AG09309 (cell line): ENCODE measurements at regions not wholly inside any gene's neighbourhood (a gene's known extent, or its start where the extent isn't known, plus 50 kb on each side); places are given as distances from the start of the nearest gene placed in this dataset.

Source experiments
- DNase-seq: peaks from one replicate; pipeline ENCODE4 v3.0.0-alpha.2; 2010; ENCODE audit warnings: low read depth
- H3K4me3 ChIP-seq: 2 replicates; pipeline ENCODE4 v1.5.1; 2011; ENCODE audit warnings: mild to moderate bottlenecking, low read depth, low read length, moderate library complexity; ENCODE audit not compliant: control insufficient read depth
- TF ChIP-seq, protein P1 (sequence below): IDR thresholded peaks from 2 replicates; pipeline ENCODE4 v1.5.1; 2011; ENCODE audit warnings: mild to moderate bottlenecking, low read depth, low read length, inconsistent platforms; ENCODE audit not compliant: insufficient read depth, control insufficient read depth; ENCODE audit errors: missing control alignments

DNA sequence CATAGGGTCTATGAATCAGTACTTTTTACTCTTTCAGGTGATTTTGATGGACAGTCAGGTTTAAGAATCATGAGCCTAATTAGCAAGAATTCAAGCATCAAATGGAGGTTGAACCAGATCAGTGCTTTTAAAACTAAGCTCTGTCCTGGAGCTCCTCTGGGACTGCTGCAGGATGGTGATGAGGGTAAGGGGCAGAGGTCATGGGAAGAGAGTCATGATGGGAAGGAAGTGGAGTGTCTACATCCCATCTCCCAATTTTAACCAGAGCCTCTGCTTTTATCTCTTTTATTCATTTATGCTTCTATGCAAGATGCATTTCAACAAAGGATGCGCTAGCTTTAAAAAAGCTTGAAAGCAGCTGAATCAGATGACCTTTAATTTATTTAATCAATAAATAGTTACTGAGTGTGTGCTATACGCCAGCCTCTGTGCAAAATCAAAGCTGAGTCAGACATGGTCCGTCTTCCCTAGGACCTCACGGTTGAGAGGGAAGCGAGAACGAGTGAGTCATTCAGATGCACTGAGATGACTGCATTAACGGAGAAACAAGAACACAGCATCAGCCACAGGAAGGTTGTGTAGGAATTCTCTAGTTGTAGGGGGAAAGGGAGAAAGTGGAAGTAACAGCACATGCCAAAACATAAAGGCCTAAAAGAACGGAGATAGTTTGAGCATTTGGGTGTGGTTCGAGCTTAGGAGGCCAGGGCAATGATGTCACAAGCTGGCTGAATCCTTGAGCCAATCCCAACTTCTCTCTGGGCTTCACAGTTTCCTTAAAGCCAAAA, 441.6 kb upstream of the BRINP1 start:
- peak; percentile 35 for DNase-seq
- H3K4me3 ChIP-seq = no peak overlapping the region
- TF ChIP-seq, protein P1, sequence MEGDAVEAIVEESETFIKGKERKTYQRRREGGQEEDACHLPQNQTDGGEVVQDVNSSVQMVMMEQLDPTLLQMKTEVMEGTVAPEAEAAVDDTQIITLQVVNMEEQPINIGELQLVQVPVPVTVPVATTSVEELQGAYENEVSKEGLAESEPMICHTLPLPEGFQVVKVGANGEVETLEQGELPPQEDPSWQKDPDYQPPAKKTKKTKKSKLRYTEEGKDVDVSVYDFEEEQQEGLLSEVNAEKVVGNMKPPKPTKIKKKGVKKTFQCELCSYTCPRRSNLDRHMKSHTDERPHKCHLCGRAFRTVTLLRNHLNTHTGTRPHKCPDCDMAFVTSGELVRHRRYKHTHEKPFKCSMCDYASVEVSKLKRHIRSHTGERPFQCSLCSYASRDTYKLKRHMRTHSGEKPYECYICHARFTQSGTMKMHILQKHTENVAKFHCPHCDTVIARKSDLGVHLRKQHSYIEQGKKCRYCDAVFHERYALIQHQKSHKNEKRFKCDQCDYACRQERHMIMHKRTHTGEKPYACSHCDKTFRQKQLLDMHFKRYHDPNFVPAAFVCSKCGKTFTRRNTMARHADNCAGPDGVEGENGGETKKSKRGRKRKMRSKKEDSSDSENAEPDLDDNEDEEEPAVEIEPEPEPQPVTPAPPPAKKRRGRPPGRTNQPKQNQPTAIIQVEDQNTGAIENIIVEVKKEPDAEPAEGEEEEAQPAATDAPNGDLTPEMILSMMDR = no peak

- H3K4me3 ChIP-seq = no peak overlapping the region
- DNase-seq = no peak
- TF ChIP-seq, protein P1 = no peak
These were observed 434.4 kb upstream of the BRINP1 start for GRCh38 chr9:119803679-119804078.

- H3K4me3 ChIP-seq = no peak overlapping the region
- peak; percentile 23 for DNase-seq
- TF ChIP-seq, protein P1 = no peak
These were observed 433.4 kb upstream of the BRINP1 start for GRCh38 chr9:119802621-119803020.

DNA sequence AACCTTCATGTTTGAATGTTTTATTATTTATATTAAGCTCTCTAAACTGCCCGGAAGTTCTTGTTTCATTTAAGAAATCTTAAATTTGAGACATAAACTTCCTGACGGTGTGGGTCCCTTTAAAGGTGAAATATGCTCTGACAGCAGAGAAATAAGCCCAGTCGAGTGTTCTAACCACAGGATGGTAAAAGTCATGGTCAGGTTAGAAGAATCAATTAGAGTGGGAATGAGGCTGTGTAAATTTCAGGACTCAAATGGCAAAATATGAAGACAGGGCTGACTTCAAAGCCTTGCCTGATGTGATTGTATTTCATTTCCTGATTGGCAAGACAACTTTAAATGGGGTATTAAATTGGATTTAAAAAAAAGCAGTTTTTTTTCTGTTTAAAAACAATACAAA, 432.9 kb upstream of the BRINP1 start:
- TF ChIP-seq, protein P1 = no peak

GRCh38 chr9:119801311-119801710, 432.1 kb upstream of the BRINP1 start:
- no peak overlapping the region for H3K4me3 ChIP-seq
- peak; percentile 10 for DNase-seq
- TF ChIP-seq, protein P1 = no peak

More for the DNA sequence above, 432.9 kb upstream of the BRINP1 start:
- no peak overlapping the region for H3K4me3 ChIP-seq
- no peak for DNase-seq

- TF ChIP-seq, protein P1 = no peak
- DNase-seq = no peak
These were observed 426.2 kb upstream of the BRINP1 start for GRCh38 chr9:119795395-119795794.

More at GRCh38 chr9:119795395-119795794, 426.2 kb upstream of the BRINP1 start:
- H3K4me3 ChIP-seq = no peak overlapping the region
